GM12864 (cell line): ENCODE measurements at regions not wholly inside any gene's neighbourhood (a gene's known extent, or its start where the extent isn't known, plus 50 kb on each side); places are given as distances from the start of the nearest gene placed in this dataset.
"Not testable (repeated sequence)": the region's sequence is repeated elsewhere in the genome, so short reads cannot be mapped to it uniquely, and the experiment has no call there.

Source experiments
- DNase-seq: peaks from one replicate; pipeline ENCODE4 v3.0.0-alpha.2; 2011; ENCODE audit warnings: low read depth
- H3K4me3 ChIP-seq: 2 replicates; pipeline ENCODE4 v1.5.1; 2011; ENCODE audit warnings: mild to moderate bottlenecking, low read depth, low read length, control low read depth
- TF ChIP-seq, protein P1 (sequence below): IDR thresholded peaks from 2 replicates; pipeline ENCODE4 v1.5.1; 2011; ENCODE audit warnings: low read depth, mild to moderate bottlenecking, moderate library complexity, low read length, control low read depth, inconsistent platforms; ENCODE audit errors: missing control alignments

DNA sequence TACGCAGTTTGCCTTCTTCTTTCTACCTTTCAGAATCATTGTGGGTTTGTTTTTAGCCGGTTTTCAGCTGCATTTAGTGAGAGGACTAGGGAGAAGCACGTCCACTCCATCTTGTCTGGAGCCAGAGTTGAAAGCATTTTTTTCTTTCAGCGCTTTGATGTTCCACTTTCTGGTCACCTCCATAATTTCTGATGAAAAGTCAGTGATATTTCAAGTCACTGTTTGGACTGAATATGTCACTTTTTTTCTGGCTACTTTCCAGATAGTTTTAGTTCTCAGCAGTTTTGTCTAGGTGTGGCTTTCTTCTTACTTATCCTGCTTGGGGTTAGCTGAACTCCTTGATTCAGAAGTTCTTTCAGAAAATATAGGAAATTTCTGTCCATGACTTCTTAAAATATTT, 123.9 kb upstream of the IER5L start:
- no peak overlapping the region for H3K4me3 ChIP-seq
- TF ChIP-seq, protein P1, sequence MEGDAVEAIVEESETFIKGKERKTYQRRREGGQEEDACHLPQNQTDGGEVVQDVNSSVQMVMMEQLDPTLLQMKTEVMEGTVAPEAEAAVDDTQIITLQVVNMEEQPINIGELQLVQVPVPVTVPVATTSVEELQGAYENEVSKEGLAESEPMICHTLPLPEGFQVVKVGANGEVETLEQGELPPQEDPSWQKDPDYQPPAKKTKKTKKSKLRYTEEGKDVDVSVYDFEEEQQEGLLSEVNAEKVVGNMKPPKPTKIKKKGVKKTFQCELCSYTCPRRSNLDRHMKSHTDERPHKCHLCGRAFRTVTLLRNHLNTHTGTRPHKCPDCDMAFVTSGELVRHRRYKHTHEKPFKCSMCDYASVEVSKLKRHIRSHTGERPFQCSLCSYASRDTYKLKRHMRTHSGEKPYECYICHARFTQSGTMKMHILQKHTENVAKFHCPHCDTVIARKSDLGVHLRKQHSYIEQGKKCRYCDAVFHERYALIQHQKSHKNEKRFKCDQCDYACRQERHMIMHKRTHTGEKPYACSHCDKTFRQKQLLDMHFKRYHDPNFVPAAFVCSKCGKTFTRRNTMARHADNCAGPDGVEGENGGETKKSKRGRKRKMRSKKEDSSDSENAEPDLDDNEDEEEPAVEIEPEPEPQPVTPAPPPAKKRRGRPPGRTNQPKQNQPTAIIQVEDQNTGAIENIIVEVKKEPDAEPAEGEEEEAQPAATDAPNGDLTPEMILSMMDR: no peak
- no peak for DNase-seq

DNA sequence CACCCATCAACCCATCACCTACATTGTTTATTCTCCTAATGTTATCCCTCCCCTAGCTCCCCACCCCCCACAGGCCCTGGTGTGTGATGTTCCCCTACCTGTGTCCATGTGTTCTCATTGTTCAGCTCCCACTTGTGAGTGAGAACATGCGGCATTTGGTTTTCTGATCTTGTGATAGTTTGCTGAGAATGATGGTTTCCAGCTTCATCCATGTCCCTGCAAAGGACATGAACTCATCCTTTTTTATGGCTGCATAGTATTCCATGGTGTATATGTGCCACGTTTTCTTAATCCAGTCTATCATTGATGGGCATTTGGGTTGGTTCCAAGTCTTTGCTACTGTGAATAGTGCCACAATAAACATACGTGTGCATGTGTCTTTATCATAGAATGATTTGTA, 118.1 kb upstream of the IER5L start:
- not testable (repeated sequence) for H3K4me3 ChIP-seq, DNase-seq

DNA sequence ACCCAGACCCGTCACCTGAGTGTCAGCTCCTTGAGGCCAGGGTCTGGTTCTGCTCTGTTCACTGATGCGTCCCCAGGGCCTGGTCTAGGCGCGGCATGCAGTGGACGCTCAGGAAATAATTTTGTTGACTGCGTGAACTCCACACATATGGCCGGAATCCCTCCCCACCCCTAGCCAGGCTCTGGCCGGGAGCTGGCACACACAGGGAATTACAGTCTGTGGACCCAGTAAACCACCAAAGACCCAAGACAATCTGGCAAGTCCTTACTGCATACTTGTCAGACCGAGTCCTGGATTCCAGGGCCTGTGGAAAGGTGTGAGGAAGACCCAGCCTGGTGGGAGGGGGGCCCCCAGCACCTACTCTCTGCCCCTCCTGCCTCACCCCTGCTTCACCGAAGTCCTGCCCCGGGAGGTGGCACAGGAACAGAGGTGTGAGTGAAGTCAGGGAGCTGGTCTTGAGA, 113.0 kb upstream of the IER5L start:
- TF ChIP-seq, protein P1: no peak
- no peak for DNase-seq
- no peak overlapping the region for H3K4me3 ChIP-seq

DNA sequence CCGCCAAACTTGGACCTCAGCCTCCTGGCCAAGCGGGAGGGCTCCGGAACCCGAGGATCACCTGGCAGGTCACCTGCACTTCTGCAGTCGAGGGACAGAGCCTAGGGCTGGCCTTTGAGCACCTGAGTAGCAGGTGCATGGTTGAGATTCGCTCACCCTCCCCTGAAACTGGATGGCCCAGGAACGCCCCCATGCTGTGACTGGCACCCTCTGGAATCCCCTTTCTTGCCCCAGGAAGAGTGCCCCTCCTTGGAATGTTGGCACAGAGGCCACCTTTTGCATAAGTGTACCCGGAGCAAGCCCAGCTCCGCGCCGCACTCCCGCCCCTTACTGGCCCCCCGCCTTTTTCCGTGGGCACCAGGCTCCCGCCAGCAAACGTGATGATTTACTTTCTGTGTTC, 112.5 kb upstream of the IER5L start:
- TF ChIP-seq, protein P1: no peak
- no peak for DNase-seq
- no peak overlapping the region for H3K4me3 ChIP-seq

DNA sequence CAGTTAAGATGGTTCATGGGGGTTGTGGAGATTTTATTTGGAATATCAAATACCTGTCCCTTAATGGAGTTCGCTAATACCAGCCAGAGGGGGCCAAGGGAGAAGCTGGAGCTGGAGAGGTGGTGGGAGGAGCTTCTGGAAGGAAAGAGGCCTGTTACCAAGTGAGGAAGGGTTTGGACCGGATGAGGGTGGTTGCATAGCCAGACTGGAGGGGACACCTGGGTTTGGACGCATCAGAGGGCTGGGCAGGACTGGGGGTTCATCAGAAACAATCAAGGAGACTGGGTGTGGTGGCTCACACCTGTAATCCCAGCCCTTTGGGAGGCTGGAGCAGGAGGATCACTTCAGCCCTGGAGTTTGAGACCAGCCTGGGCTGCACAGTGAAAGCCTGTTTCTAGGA, 111.8 kb upstream of the IER5L start:
- TF ChIP-seq, protein P1: no peak
- H3K4me3 ChIP-seq: no peak overlapping the region

DNA sequence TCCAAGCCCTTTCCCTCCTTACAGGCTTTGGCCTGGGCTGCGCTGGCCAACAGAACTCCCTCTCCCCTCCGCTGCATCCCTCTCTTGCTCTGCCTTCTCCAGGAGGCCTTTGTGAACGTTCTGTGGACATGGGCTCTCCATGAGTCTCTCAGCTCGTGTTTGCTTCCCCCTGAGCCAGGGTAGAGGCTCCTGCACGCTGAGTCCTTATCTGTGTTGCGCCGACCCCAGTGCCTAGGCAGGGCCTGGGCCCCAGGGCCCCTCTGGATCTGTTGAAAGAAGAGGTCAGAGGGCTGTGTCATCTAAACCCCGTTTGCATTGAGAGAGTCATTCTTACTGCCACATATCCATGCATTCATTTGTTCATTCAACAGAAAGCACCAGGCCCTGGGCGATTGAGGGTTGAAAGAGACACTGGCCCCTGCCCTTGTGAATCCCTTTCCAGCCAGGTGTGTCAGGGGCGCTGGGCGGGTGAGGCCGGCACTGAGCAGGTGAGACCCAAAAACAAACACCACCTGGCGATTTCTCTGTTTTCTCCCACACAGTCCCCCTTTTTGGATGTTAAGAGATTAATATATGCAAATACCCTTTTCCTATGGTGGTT, 111.2 kb upstream of the IER5L start:
- TF ChIP-seq, protein P1: no peak
- H3K4me3 ChIP-seq: no peak overlapping the region
- DNase-seq: no peak

More for the DNA sequence above, 111.8 kb upstream of the IER5L start:
- no peak for DNase-seq

DNA sequence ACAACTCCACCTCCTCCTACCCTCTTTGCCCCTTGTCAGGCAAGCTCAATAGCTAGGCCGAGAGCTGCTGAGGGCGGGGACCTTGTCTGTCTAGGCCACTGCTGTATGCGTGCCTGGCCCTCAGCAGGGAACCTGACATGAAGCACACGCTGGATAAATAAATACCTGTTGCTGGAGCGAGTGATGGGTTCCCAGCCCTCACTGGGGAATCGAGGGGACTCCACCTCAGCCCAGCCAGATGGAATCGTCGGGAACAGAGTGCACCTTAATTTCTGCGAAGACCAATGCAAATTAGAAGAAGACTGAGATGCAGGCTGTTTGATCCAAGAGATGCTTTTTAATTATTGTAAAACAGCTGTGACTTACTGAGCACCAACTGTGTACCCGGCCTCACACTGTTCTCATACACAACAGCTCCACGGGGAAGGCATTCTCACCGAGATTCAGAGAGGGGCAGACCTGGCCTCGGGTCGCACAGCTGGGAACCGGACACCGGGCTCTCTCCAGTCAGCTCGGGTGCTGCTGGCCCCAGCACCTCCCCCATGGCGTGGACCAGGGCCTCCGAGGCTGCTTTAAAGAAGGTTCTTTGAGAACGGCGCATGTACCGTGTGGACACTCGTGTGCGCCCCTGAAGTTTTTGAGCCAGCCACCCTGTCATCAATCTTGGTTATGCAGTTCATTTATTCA, 109.7 kb upstream of the IER5L start:
- H3K4me3 ChIP-seq: no peak overlapping the region
- TF ChIP-seq, protein P1: no peak
- DNase-seq: no peak
